Natural killer cell (primary cell): ENCODE measurements at regions not wholly inside any gene's neighbourhood (a gene's known extent, or its start where the extent isn't known, plus 50 kb on each side); places are given as distances from the start of the nearest gene placed in this dataset.

ENCODE experiments used
- ATAC-seq, 3 donors: fragments of 150-1000 bp in 2 of 3; fragments of 200-7000 bp in 1 of 3; cut with Tn5 transposase; 1 replicate in 1 of 3; 2 replicates in 2 of 3; pipeline ENCODE4 v1.10.0; 2021; ENCODE audit warnings: mild to moderate bottlenecking in 2 of 3, moderate library complexity in 2 of 3
- DNase-seq, 2 donors: peaks; one replicate each; pipeline versions ENCODE4 v3.0.0 to v3.0.0-alpha.2; 2013 to 2021; ENCODE audit warnings: mixed read lengths in 1 of 2
- H3K27ac ChIP-seq: one replicate; pipeline ENCODE4 v1.5.1; 2013; ENCODE audit warnings: mild to moderate bottlenecking, low read length
- H3K27me3 ChIP-seq: one replicate; pipeline ENCODE4 v1.6.1; 2013; ENCODE audit warnings: low read length; ENCODE audit not compliant: control insufficient read depth, insufficient read depth
- H3K36me3 ChIP-seq: one replicate; pipeline ENCODE4 v1.6.1; 2013; ENCODE audit warnings: low read length; ENCODE audit not compliant: control insufficient read depth, insufficient read depth
- H3K4me1 ChIP-seq: one replicate; pipeline ENCODE4 v1.6.1; 2013; ENCODE audit warnings: low read length; ENCODE audit not compliant: control insufficient read depth, insufficient read depth
- H3K4me3 ChIP-seq: one replicate; pipeline ENCODE4 v1.5.1; 2013; ENCODE audit warnings: low read length
- H3K9me3 ChIP-seq: one replicate; pipeline ENCODE4 v1.6.1; 2013; ENCODE audit warnings: low read length; ENCODE audit not compliant: control insufficient read depth, insufficient read depth
- H3K27ac Mint-ChIP-seq, 2 donors: one replicate each; pipeline ENCODE4 v1.8.0; 2022; ENCODE audit warnings: mild to moderate bottlenecking in 2 of 2, mixed read lengths in 2 of 2, moderate library complexity in 1 of 2
- H3K27me3 Mint-ChIP-seq, 2 donors: one replicate each; pipeline ENCODE4 v1.8.0; 2022; ENCODE audit warnings: low read depth in 2 of 2, mixed read lengths in 2 of 2
- H3K36me3 Mint-ChIP-seq: one replicate; pipeline ENCODE4 v1.8.0; 2022; ENCODE audit warnings: mixed read lengths
- H3K4me1 Mint-ChIP-seq, 2 donors: one replicate each; pipeline ENCODE4 v1.8.0; 2022; ENCODE audit warnings: mixed read lengths in 2 of 2
- H3K4me3 Mint-ChIP-seq: one replicate; pipeline ENCODE4 v1.8.0; 2022; ENCODE audit warnings: mild to moderate bottlenecking, moderate library complexity, mixed read lengths
- H3K9me3 Mint-ChIP-seq, 2 donors: one replicate each; pipeline ENCODE4 v1.8.0; 2022; ENCODE audit warnings: mixed read lengths in 2 of 2
- CTCF ChIP-seq: fragments of 200-600 bp; IDR thresholded peaks from one replicate; pipeline ENCODE4 v1.8.0; 2022; ENCODE audit warnings: antibody characterized with exemption
- WGBS: methylation state at CpG from one replicate; pipeline ENCODE4 v1.1.7; 2013; ENCODE audit warnings: missing lambda C conversion rate; ENCODE audit not compliant: insufficient coverage; 5-methylcytosine and 5-hydroxymethylcytosine counted together
- intact Hi-C: fragments of 100-400 bp; cut with micrococcal nuclease; formaldehyde crosslinking; loops from one replicate; pipeline ENCODE4 v1.14.2; 2022

DNA sequence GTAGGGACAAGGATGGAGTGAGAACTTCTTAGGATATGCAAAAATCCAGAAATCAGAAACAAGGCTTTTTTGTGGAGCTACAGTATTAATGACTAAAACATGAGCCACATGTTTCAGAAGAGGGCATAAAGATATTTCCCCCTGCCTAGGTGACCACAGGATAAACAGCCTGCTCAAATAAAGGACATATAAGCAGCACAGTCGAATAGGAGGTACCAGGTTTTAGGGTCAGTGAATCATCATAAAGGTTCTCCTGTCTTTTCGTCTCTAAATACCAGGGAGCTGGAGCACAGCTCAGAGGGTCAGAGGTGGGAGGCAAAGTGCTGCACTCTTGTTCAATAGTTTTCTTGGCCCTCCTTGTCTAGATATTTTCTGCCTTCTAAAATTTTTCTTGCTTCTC lies 211.9 kb upstream of the HS3ST1 start:
- Mint-ChIP-seq H3K4me3 (no peak overlapping the region), H3K36me3 (no peaks in the 10 kb centered on the region), H3K27me3 (no peaks in the 10 kb centered on the region), H3K9me3 (peaks cover 3 to 6% of the 10 kb centered on the region in 2 donors), H3K27ac (no peak overlapping the region), H3K4me1 (no peaks in the 10 kb centered on the region)
- Histone ChIP-seq H3K36me3 (no peaks in the 10 kb centered on the region), H3K9me3 (no peaks in the 10 kb centered on the region), H3K4me3 (no peak overlapping the region), H3K27ac (no peak overlapping the region), H3K27me3 (no peaks in the 10 kb centered on the region), H3K4me1 (no peaks in the 10 kb centered on the region)
- no peak for ATAC-seq
- DNase-seq, result no peak
- TF ChIP-seq CTCF, result no peak
- WGBS, result 93% methylated on average over 2 of the region's 2 CpGs
- intact Hi-C loops, result no loop called here

GRCh38 chr4:11636551-11636950 lies 207.9 kb upstream of the HS3ST1 start:
- no peak for TF ChIP-seq CTCF
- intact Hi-C loops, result no loop called here
- DNase-seq (no peak), ATAC-seq (no peak)
- Histone ChIP-seq H3K9me3 (no peaks in the 10 kb centered on the region), H3K27me3 (no peaks in the 10 kb centered on the region), H3K36me3 (no peaks in the 10 kb centered on the region), H3K4me1 (no peaks in the 10 kb centered on the region), H3K4me3 (no peak overlapping the region), H3K27ac (no peak overlapping the region)
- Mint-ChIP-seq H3K27ac (no peak overlapping the region), H3K4me1 (no peaks in the 10 kb centered on the region), H3K36me3 (no peaks in the 10 kb centered on the region), H3K9me3 (peaks cover 0 to 6% of the 10 kb centered on the region in 2 donors), H3K4me3 (no peak overlapping the region), H3K27me3 (no peaks in the 10 kb centered on the region)
- WGBS, result 95% methylated on average over 4 of the region's 4 CpGs

DNA sequence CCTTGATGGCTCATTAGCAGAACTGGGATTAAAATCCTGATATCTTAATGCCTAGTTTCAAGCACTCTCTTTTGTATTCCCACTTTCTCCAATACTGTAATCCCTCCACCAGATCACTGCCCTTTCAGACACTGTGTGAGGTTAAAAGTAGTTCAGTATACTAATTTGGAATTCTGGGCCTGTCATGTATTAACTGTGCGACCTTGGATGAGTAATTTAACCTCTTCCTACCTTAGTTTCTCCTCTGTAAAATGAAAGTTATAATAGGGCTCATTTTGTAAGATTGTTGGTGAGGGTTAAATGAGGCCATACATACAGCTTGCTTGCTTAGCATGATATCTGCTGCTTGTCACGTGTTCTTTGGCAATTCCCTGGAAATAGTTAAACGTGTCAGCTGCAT lies 207.3 kb upstream of the HS3ST1 start:
- Mint-ChIP-seq H3K4me3 (no peak overlapping the region), H3K9me3 (peaks cover 0 to 6% of the 10 kb centered on the region in 2 donors), H3K27ac (no peak overlapping the region), H3K27me3 (no peaks in the 10 kb centered on the region), H3K36me3 (no peaks in the 10 kb centered on the region), H3K4me1 (no peaks in the 10 kb centered on the region)
- H3K36me3 ChIP-seq, result no peaks in the 10 kb centered on the region
- no peak for DNase-seq
- H3K4me3 ChIP-seq, result no peak overlapping the region
- intact Hi-C loops, result no loop called here
- 88% methylated on average over 2 of the region's 3 CpGs for WGBS
- no peak for TF ChIP-seq CTCF
- H3K27me3 ChIP-seq, result no peaks in the 10 kb centered on the region
- H3K27ac ChIP-seq, result no peak overlapping the region
- no peak for ATAC-seq
- H3K4me1 ChIP-seq, result no peaks in the 10 kb centered on the region
- H3K9me3 ChIP-seq, result no peaks in the 10 kb centered on the region

DNA sequence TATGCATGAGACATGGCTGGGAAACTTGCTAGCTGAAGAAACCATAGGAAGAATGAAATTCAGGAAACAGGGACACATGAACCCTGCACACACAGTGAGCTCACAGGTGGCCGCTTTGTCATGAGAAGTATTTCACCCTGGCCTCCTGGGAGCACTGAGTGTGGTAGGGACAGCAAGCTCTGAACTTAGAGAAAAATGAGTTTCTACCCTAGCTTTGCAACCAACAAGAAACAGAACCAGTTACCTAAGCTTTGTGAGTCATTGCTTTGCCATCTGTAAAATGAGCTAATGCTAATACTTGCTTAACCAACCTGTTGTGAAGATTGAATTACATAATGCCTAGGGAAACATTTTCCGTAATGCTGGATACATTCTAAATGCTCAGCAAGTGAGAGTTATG lies 206.6 kb upstream of the HS3ST1 start:
- Mint-ChIP-seq H3K27me3 (no peaks in the 10 kb centered on the region), H3K27ac (no peak overlapping the region), H3K4me3 (no peak overlapping the region), H3K4me1 (no peaks in the 10 kb centered on the region), H3K9me3 (peaks cover 0 to 6% of the 10 kb centered on the region in 2 donors), H3K36me3 (no peaks in the 10 kb centered on the region)
- Histone ChIP-seq H3K9me3 (no peaks in the 10 kb centered on the region), H3K27me3 (no peaks in the 10 kb centered on the region), H3K4me3 (no peak overlapping the region), H3K4me1 (no peaks in the 10 kb centered on the region), H3K27ac (no peak overlapping the region), H3K36me3 (no peaks in the 10 kb centered on the region)
- intact Hi-C loops, result no loop called here
- WGBS, result 90% methylated on average over 1 of the region's 2 CpGs
- no peak for DNase-seq
- TF ChIP-seq CTCF, result no peak
- no peak for ATAC-seq
